ENCODE measurements at regions not wholly inside any gene's neighbourhood (a gene's known extent, or its start where the extent isn't known, plus 50 kb on each side); places are given as distances from the start of the nearest gene placed in this dataset.

GRCh38 chr18:41373612-41374011 lies 581.4 kb upstream of the PIK3C3 start:
- H3K27me3 ChIP-seq (ENCODE audit: control insufficient read depth, insufficient read depth, low read length), result no peaks in the 10 kb centered on the region
- DNase-seq, result no peak
- no peaks in the 10 kb centered on the region for H3K36me3 ChIP-seq (replicated peaks; ENCODE audit: control insufficient read depth, insufficient read depth, low read length)
- H3K4me3 ChIP-seq (ENCODE audit: insufficient read depth, low read depth, low read length), result no peak overlapping the region

GRCh38 chr18:41372046-41372665 lies 582.9 kb upstream of the PIK3C3 start:
- no peaks in the 10 kb centered on the region for H3K27me3 ChIP-seq (ENCODE audit: control insufficient read depth, insufficient read depth, low read length)
- DNase-seq, result no peak
- no peaks in the 10 kb centered on the region for H3K36me3 ChIP-seq (replicated peaks; ENCODE audit: control insufficient read depth, insufficient read depth, low read length)
- H3K4me3 ChIP-seq (ENCODE audit: insufficient read depth, low read depth, low read length), result no peak overlapping the region

- Histone ChIP-seq H3K4me3 (ENCODE audit: insufficient read depth, low read depth, low read length) (no peak overlapping the region), H3K27me3 (ENCODE audit: control insufficient read depth, insufficient read depth, low read length) (no peaks in the 10 kb centered on the region), H3K36me3 (replicated peaks; ENCODE audit: control insufficient read depth, insufficient read depth, low read length) (no peaks in the 10 kb centered on the region)
- no peak for DNase-seq
These were observed 583.6 kb upstream of the PIK3C3 start for GRCh38 chr18:41371156-41372045.

GRCh38 chr18:41370740-41371139 lies 584.3 kb upstream of the PIK3C3 start:
- no peaks in the 10 kb centered on the region for H3K27me3 ChIP-seq (ENCODE audit: control insufficient read depth, insufficient read depth, low read length)
- no peak for DNase-seq
- H3K36me3 ChIP-seq (replicated peaks; ENCODE audit: control insufficient read depth, insufficient read depth, low read length), result no peaks in the 10 kb centered on the region
- H3K4me3 ChIP-seq (ENCODE audit: insufficient read depth, low read depth, low read length), result no peak overlapping the region

- Histone ChIP-seq H3K4me3 (ENCODE audit: insufficient read depth, low read depth, low read length) (no peak overlapping the region), H3K36me3 (replicated peaks; ENCODE audit: control insufficient read depth, insufficient read depth, low read length) (no peaks in the 10 kb centered on the region), H3K27me3 (ENCODE audit: control insufficient read depth, insufficient read depth, low read length) (no peaks in the 10 kb centered on the region)
- no peak for DNase-seq
These were observed 597.3 kb upstream of the PIK3C3 start for GRCh38 chr18:41357708-41358107.

GRCh38 chr18:41353777-41354528 lies 601.1 kb upstream of the PIK3C3 start:
- Histone ChIP-seq H3K4me3 (ENCODE audit: insufficient read depth, low read depth, low read length) (no peak overlapping the region), H3K36me3 (replicated peaks; ENCODE audit: control insufficient read depth, insufficient read depth, low read length) (no peaks in the 10 kb centered on the region), H3K27me3 (ENCODE audit: control insufficient read depth, insufficient read depth, low read length) (no peaks in the 10 kb centered on the region)
- DNase-seq, result no peak

GRCh38 chr18:41351430-41351829 lies 603.6 kb upstream of the PIK3C3 start:
- no peak for DNase-seq
- H3K4me3 ChIP-seq (ENCODE audit: insufficient read depth, low read depth, low read length), result no peak overlapping the region
- H3K36me3 ChIP-seq (replicated peaks; ENCODE audit: control insufficient read depth, insufficient read depth, low read length), result no peaks in the 10 kb centered on the region
- no peaks in the 10 kb centered on the region for H3K27me3 ChIP-seq (ENCODE audit: control insufficient read depth, insufficient read depth, low read length)

- Histone ChIP-seq H3K27me3 (ENCODE audit: control insufficient read depth, insufficient read depth, low read length) (no peaks in the 10 kb centered on the region), H3K36me3 (replicated peaks; ENCODE audit: control insufficient read depth, insufficient read depth, low read length) (no peaks in the 10 kb centered on the region), H3K4me3 (ENCODE audit: insufficient read depth, low read depth, low read length) (no peak overlapping the region)
- no peak for DNase-seq
These were observed 608.0 kb upstream of the PIK3C3 start for GRCh38 chr18:41347057-41347456.

GRCh38 chr18:41343808-41344207 lies 611.2 kb upstream of the PIK3C3 start:
- Histone ChIP-seq H3K27me3 (ENCODE audit: control insufficient read depth, insufficient read depth, low read length) (no peaks in the 10 kb centered on the region), H3K4me3 (ENCODE audit: insufficient read depth, low read depth, low read length) (no peak overlapping the region), H3K36me3 (replicated peaks; ENCODE audit: control insufficient read depth, insufficient read depth, low read length) (no peaks in the 10 kb centered on the region)
- DNase-seq, result no peak

- no peak for DNase-seq
- Histone ChIP-seq H3K4me3 (ENCODE audit: insufficient read depth, low read depth, low read length) (no peak overlapping the region), H3K36me3 (replicated peaks; ENCODE audit: control insufficient read depth, insufficient read depth, low read length) (no peaks in the 10 kb centered on the region), H3K27me3 (ENCODE audit: control insufficient read depth, insufficient read depth, low read length) (no peaks in the 10 kb centered on the region)
These were observed 616.7 kb upstream of the PIK3C3 start for GRCh38 chr18:41338341-41338740.

- Histone ChIP-seq H3K36me3 (replicated peaks; ENCODE audit: control insufficient read depth, insufficient read depth, low read length) (no peaks in the 10 kb centered on the region), H3K4me3 (ENCODE audit: insufficient read depth, low read depth, low read length) (no peak overlapping the region), H3K27me3 (ENCODE audit: control insufficient read depth, insufficient read depth, low read length) (no peaks in the 10 kb centered on the region)
- no peak for DNase-seq
These were observed 623.4 kb upstream of the PIK3C3 start for GRCh38 chr18:41331661-41332060.

- Histone ChIP-seq H3K36me3 (replicated peaks; ENCODE audit: control insufficient read depth, insufficient read depth, low read length) (no peaks in the 10 kb centered on the region; the same call in 1 of the 2 replicates), H3K27me3 (ENCODE audit: control insufficient read depth, insufficient read depth, low read length) (no peaks in the 10 kb centered on the region), H3K4me3 (ENCODE audit: insufficient read depth, low read depth, low read length) (no peak overlapping the region)
- DNase-seq, result no peak
These were observed 628.7 kb upstream of the PIK3C3 start for GRCh38 chr18:41326311-41326710.

- H3K36me3 ChIP-seq (replicated peaks; ENCODE audit: control insufficient read depth, insufficient read depth, low read length), result no peaks in the 10 kb centered on the region; the same call in 1 of the 2 replicates
- H3K4me3 ChIP-seq (ENCODE audit: insufficient read depth, low read depth, low read length), result no peak overlapping the region
- no peak for DNase-seq
- H3K27me3 ChIP-seq (ENCODE audit: control insufficient read depth, insufficient read depth, low read length), result no peaks in the 10 kb centered on the region
These were observed 630.1 kb upstream of the PIK3C3 start for GRCh38 chr18:41324934-41325333.

- Histone ChIP-seq H3K36me3 (replicated peaks; ENCODE audit: control insufficient read depth, insufficient read depth, low read length) (no peaks in the 10 kb centered on the region; the same call in 1 of the 2 replicates), H3K4me3 (ENCODE audit: insufficient read depth, low read depth, low read length) (no peak overlapping the region), H3K27me3 (ENCODE audit: control insufficient read depth, insufficient read depth, low read length) (no peaks in the 10 kb centered on the region)
- DNase-seq, result no peak
These were observed 630.8 kb upstream of the PIK3C3 start for GRCh38 chr18:41324020-41324791.
